NCI-H1417 treated with DMSO at 0.1 percent for 48 hours (cell line): ENCODE measurements at regions not wholly inside any gene's neighbourhood (a gene's known extent, or its start where the extent isn't known, plus 50 kb on each side); places are given as distances from the start of the nearest gene placed in this dataset.

Experiments
- DNase-seq: peaks from one replicate; lab custom pipeline; 2025; lab: John Stamatoyannopoulos, UW

- DNase-seq = no peak
Measured at GRCh38 chr9:82552784-82553183, 510.2 kb downstream of the RASEF start.

DNA sequence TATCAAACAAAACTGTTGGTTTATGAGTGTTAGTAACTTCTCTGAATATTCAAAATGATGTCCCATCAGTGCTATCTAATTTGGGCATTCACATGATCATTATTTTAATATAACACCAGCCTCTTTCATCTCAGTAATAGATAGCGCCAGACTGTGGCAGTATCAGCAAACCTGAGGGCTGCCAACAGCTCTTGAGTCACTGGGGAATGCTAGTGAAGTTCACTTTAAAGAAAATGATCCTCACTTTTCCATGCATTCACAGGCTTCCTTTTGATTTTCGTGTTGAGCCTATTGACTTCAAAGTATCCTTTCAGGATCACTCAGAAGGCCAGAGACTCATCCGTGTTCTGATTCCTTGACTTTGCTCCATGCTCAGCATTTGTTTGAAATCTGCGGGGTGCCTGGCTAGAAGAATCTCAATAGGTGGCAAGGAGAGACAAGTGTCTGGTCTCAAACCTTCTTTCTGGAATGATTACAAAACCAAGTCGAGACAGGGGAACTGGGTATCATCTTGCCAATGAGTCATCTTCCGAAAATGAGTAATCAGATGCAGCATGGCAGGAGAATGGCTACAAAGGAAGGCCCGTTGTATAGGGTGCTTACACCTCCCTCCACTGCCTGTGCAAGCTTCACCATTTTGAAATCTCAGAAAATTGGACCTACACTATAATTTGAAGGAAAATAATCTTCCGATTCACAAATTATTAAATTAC, 509.1 kb downstream of the RASEF start:
- no peak for DNase-seq

DNA sequence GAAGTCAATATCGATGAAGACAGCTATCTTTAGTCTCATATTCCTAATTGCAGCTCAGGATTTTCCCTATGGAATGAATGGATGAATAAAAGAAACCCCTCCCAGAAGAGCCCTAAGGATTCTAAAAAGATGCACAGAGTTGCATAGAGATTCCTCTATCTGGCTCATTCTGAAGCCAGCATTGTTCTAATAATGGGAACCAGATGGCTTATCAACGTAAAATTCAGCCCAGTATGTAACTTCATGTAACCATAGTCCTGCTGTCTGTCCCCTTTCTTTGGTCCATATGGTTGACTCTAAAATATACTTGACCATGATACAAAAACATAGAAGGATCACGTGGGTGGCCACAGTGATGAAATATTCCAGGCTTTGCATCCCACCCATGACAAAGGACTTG, 508.6 kb downstream of the RASEF start:
- no peak for DNase-seq

GRCh38 chr9:82555031-82555430, 507.9 kb downstream of the RASEF start:
- no peak for DNase-seq

- no peak for DNase-seq
Measured at GRCh38 chr9:82555431-82556051, 507.4 kb downstream of the RASEF start.

- no peak for DNase-seq
Measured at GRCh38 chr9:82558346-82558745, 504.6 kb downstream of the RASEF start.

- DNase-seq = no peak
Measured at GRCh38 chr9:82558855-82559630, 503.9 kb downstream of the RASEF start.

DNA sequence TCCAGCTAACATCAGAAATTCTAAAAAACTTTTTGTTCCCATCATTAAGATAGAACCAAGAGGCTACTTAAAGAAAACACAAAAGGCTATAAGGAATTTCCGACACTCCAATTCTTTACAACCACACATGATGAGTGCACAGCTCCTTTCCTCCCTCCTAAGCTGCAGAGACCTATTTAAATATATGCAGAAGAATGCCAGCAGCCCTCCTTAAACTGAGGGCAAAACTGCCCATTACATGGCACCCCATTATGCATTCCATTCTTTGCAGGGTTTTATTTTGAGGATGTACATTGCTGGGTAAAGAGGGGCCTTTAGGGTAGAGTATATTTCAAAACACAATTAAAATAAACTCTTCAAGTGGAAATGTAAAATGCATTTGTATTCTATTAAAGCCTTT, 502.9 kb downstream of the RASEF start:
- no peak for DNase-seq

- peak; percentile 90 for DNase-seq
Measured at GRCh38 chr9:82560457-82560904, 502.5 kb downstream of the RASEF start.

- DNase-seq = no peak
Measured at GRCh38 chr9:82563094-82563493, 499.8 kb downstream of the RASEF start.

DNA sequence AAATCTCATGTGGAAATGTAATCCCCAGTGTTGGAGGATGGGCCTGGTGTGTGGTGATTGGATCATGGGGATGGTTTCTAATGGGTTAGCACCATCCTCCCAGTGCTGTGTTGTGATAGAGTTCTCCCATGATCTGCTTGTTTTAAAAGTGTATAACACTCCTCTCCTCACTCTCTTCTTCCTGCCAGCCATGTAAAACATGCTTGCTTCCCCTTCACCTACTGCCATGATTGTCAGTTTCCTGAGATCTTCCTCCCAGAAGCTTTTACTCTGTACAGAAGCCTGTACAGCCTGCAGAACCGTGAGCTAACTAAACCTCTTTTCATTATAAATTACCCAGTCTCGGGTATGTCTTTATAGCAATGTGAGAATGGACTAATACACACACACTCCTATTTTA, 499.1 kb downstream of the RASEF start:
- no peak for DNase-seq

DNA sequence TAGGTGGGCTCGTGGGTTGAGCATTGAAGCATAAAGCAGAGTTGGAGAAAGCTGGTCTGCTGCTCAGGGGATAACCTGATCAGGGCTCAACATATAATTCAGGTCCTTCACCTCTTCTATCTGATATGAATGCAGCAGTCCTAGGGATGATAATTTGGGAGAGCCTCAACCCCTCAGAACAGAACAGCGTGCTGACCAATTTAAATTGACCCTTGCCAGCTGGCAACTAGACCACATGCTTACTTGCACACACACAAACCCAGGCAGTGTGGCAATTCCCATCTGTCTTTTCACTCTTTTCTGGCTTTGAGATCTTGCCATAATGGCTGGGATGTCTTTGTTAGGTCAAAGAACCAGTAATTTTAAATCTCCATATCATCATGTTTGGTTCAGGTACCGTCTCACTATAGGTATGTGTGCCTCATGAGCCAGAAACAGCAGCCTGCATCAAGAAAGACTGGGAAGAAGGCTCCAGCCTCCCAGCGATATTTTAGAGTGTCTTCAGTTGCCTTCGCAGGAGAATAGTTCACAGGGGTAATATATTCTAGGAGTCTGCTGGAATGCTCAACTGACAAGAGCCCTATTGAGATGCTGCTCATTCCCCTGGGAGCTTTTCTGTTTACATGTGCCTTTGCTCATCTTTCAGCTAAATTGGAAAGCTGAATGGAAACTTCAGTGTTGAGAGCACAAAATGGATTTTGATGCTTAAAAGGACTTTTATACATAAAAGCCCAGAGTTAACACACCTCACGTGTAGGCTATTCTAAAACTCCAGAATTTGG, 497.6 kb downstream of the RASEF start:
- DNase-seq = no peak

GRCh38 chr9:82567953-82568352, 495.0 kb downstream of the RASEF start:
- no peak for DNase-seq

- DNase-seq = no peak
Measured at GRCh38 chr9:82570226-82570625, 492.7 kb downstream of the RASEF start.

DNA sequence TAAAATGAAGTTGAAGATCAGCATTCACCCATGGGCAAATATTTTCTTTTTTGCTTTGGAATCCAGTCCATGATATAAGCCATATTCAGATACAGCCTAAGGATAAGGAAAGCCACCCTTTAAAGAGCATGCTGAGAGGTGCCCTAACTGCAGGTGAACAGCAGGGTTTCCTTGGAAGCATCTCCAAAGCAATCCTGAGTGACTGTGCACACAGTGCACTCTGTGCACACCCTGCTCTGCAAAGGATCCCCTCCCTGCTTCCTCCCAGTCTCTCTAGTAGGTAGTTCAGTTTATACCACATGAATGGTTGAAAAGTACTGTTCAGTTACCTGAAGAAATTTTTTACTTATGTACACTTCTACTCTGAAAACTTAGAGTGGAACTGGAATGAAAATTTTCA, 491.4 kb downstream of the RASEF start:
- no peak for DNase-seq

DNA sequence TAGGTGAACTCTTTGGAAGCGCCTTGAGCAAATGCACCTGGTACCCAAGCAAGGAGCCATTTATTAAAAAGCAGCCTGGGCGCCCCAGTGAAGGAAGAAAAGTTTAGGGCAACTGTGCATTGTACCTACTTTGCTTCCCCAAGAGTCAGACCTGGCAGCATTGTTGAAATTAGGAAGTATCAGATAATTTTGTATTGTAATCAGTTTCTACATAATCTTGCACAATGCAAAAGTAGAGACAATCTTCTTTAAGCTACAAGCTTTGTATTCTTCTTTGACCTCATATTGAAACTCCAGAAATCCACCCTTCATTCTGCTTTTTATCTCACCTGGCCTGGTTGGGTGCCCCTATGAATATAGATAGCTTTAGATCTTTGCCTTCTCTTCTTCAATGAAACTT, 490.8 kb downstream of the RASEF start:
- no peak for DNase-seq

GRCh38 chr9:82574911-82575310, 488.0 kb downstream of the RASEF start:
- DNase-seq = no peak

DNA sequence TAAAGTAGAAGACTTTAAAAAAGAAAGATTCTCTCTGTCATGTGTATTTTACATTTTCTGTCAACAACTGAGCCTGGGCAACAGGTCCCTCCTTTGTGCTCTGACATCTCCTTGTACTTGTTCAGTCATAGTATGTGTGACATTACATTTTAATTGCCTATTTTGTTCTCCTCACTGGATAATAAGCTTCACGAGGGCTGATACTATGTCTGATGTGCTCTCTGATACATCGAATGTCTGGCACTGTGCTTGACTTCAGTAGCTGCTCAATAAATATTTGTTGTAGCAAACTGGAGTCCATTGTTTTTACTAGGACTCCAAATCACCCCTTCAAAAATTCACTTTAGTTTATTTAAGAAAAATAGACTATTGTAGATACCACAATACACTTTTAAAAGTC, 482.0 kb downstream of the RASEF start:
- DNase-seq = no peak

DNA sequence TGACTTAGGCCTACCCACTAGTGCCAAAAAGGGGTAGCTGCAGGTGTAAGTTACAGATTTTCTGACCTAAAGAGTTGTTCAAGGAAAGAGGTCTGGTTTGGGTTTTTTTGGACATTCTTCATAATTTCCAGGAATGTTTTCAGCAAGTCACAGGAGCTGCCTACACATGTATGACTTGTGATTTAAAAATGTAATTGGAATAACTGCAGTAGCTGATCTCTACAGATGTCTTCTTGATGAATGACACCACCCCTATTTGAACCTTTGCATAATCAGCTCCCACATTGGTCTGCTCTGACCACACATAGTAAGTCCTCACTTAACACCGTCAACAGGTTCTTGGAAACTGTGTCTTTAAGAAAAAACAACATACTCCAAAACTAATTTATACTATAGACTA, 481.4 kb downstream of the RASEF start:
- no peak for DNase-seq

DNA sequence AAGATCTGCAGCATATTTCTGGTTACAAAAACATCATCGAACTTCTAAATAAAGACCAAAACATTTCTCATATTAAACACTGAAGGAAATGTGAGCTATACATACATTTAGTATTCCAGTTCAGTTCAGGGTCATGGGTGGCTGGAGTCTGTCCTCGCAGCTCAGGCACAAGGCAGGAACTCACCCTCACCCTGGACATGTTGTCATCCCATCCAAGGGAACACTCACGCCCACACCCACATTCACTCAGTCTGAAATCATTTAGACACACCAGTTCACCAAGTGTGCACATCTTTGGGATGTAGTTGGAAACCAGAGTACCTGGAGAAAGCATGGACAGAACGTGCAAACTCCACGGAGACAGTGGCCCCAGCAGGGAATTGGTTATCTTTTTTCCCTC, 481.0 kb downstream of the RASEF start:
- no peak for DNase-seq

- no peak for DNase-seq
Measured at GRCh38 chr9:82582693-82583092, 480.2 kb downstream of the RASEF start.

- no peak for DNase-seq
Measured at GRCh38 chr9:82583524-82583923, 479.4 kb downstream of the RASEF start.
